GM23338 (cell line): ENCODE measurements at regions not wholly inside any gene's neighbourhood (a gene's known extent, or its start where the extent isn't known, plus 50 kb on each side); places are given as distances from the start of the nearest gene placed in this dataset.

Source experiments
- ATAC-seq: fragments of 200-7000 bp; cut with Tn5 transposase; 3 replicates; pipeline ENCODE4 v1.9.1; 2020
- DNase-seq: peaks from one replicate; pipeline ENCODE4 v3.0.0-alpha.2; 2015; ENCODE audit warnings: low spot score
- H2AFZ ChIP-seq: fragments of 200-600 bp; sonication (generic); 2 replicates; pipeline ENCODE4 v1.8.0; 2016; ENCODE audit warnings: antibody characterized with exemption, mild to moderate bottlenecking, moderate library complexity
- H3F3A ChIP-seq: fragments of 200-600 bp; sonication (generic); replicated peaks from 2 replicates; pipeline ENCODE4 v1.8.0; 2017; ENCODE audit warnings: antibody characterized with exemption, mixed run types, low read depth
- H3K27ac ChIP-seq: fragments of 200-600 bp; sonication (generic); 2 replicates; pipeline ENCODE4 v1.6.1; 2016; ENCODE audit warnings: low read depth
- H3K27me3 ChIP-seq: fragments of 200-600 bp; sonication (generic); 2 replicates; pipeline ENCODE4 v1.8.0; 2016; ENCODE audit warnings: mild to moderate bottlenecking, mixed run types, moderate library complexity; ENCODE audit not compliant: insufficient read depth
- H3K36me3 ChIP-seq: fragments of 200-600 bp; sonication (generic); 2 replicates; pipeline ENCODE4 v1.8.0; 2016; ENCODE audit warnings: mild to moderate bottlenecking; ENCODE audit not compliant: insufficient read depth
- H3K4me1 ChIP-seq: fragments of 200-600 bp; sonication (generic); 2 replicates; pipeline ENCODE4 v1.8.0; 2016; ENCODE audit warnings: mild to moderate bottlenecking, moderate library complexity; ENCODE audit not compliant: insufficient read depth
- H3K4me2 ChIP-seq: fragments of 200-600 bp; sonication (generic); 2 replicates; pipeline ENCODE4 v1.7.1; 2017; ENCODE audit warnings: mixed run types
- H3K4me3 ChIP-seq: fragments of 200-600 bp; sonication (generic); 2 replicates; pipeline ENCODE4 v1.6.1; 2016; ENCODE audit warnings: mixed run types
- H3K79me2 ChIP-seq: fragments of 200-600 bp; sonication (generic); replicated peaks from 2 replicates; pipeline ENCODE4 v1.8.0; 2017; ENCODE audit warnings: mild to moderate bottlenecking; ENCODE audit not compliant: insufficient read depth
- H3K9me2 ChIP-seq: fragments of 200-600 bp; sonication (generic); 2 replicates; pipeline ENCODE4 v1.8.0; 2017; ENCODE audit not compliant: insufficient read depth
- H4K20me1 ChIP-seq: fragments of 200-600 bp; sonication (generic); replicated peaks from 2 replicates; pipeline ENCODE4 v1.8.0; 2017; ENCODE audit warnings: mild to moderate bottlenecking; ENCODE audit not compliant: insufficient read depth
- H3K27ac Mint-ChIP-seq: 2 replicates; pipeline ENCODE4 v1.8.0; 2020; ENCODE audit warnings: inconsistent platforms, mild to moderate bottlenecking, moderate library complexity, mixed read lengths
- H3K27me3 Mint-ChIP-seq: 3 replicates; pipeline ENCODE4 v1.8.0; 2022; ENCODE audit warnings: low read depth, mild to moderate bottlenecking, moderate library complexity, mixed read lengths, inconsistent platforms; ENCODE audit not compliant: insufficient read depth, poor library complexity
- H3K36me3 Mint-ChIP-seq: 3 replicates; pipeline ENCODE4 v1.8.0; 2021; ENCODE audit warnings: low read depth, mild to moderate bottlenecking, inconsistent platforms, moderate library complexity, mixed read lengths
- H3K4me1 Mint-ChIP-seq: 3 replicates; pipeline ENCODE4 v1.8.0; 2020; ENCODE audit warnings: mild to moderate bottlenecking, inconsistent platforms, mixed read lengths
- H3K4me3 Mint-ChIP-seq: 3 replicates; pipeline ENCODE4 v1.8.0; 2021; ENCODE audit warnings: moderate library complexity, mild to moderate bottlenecking, inconsistent platforms, mixed read lengths
- H3K9me3 Mint-ChIP-seq: 3 replicates; pipeline ENCODE4 v1.8.0; 2020; ENCODE audit warnings: moderate library complexity, mild to moderate bottlenecking, inconsistent platforms, mixed read lengths
- CREB1 ChIP-seq: fragments of 250-450 bp; sonication (Bioruptor Pico); IDR thresholded peaks from 2 replicates; pipeline ENCODE4 v1.5.0; 2020; ENCODE audit warnings: low read depth, mild to moderate bottlenecking, moderate library complexity
- EZH2 ChIP-seq: fragments of 200-600 bp; sonication (generic); IDR thresholded peaks from one replicate; pipeline ENCODE4 v1.8.0; 2017; ENCODE audit warnings: antibody characterized with exemption, mild to moderate bottlenecking, low read depth; ENCODE audit not compliant: unreplicated experiment
- JUNB ChIP-seq: IDR thresholded peaks from one replicate; pipeline ENCODE4 v1.6.1; 2016; ENCODE audit warnings: antibody characterized with exemption; ENCODE audit not compliant: unreplicated experiment
- NANOG ChIP-seq: IDR thresholded peaks from 2 replicates; pipeline ENCODE4 v1.6.1; 2016; ENCODE audit warnings: antibody characterized with exemption, borderline replicate concordance
- ZNF114 ChIP-seq: fragments of 250-450 bp; sonication (Bioruptor Pico); IDR thresholded peaks from 2 replicates; pipeline ENCODE4 v1.5.0; 2020; ENCODE audit warnings: mild to moderate bottlenecking, moderate library complexity
- ZNF331 ChIP-seq: fragments of 250-450 bp; sonication (Bioruptor Pico); IDR thresholded peaks from 2 replicates; pipeline ENCODE4 v1.5.0; 2020; ENCODE audit warnings: low read depth, mild to moderate bottlenecking, moderate library complexity
- TF ChIP-seq, protein P1 (sequence below): IDR thresholded peaks from one replicate; pipeline ENCODE4 v1.6.1; 2018; ENCODE audit warnings: antibody characterized with exemption; ENCODE audit not compliant: unreplicated experiment
- TF ChIP-seq, protein P2 (sequence below), 2 experiments: fragments of 200-600 bp in 1 of 2; sonication (generic) in 1 of 2; conservative IDR thresholded peaks; 2 replicates each; pipeline versions ENCODE4 v1.5.1 to v1.6.1; 2016 to 2017; ENCODE audit warnings: antibody characterized with exemption in 2 of 2, low read depth in 2 of 2, mild to moderate bottlenecking in 2 of 2, moderate library complexity in 1 of 2
- TF ChIP-seq, protein P3 (sequence below): IDR thresholded peaks from 2 replicates; pipeline ENCODE4 v1.6.1; 2016; ENCODE audit warnings: antibody characterized with exemption

DNA sequence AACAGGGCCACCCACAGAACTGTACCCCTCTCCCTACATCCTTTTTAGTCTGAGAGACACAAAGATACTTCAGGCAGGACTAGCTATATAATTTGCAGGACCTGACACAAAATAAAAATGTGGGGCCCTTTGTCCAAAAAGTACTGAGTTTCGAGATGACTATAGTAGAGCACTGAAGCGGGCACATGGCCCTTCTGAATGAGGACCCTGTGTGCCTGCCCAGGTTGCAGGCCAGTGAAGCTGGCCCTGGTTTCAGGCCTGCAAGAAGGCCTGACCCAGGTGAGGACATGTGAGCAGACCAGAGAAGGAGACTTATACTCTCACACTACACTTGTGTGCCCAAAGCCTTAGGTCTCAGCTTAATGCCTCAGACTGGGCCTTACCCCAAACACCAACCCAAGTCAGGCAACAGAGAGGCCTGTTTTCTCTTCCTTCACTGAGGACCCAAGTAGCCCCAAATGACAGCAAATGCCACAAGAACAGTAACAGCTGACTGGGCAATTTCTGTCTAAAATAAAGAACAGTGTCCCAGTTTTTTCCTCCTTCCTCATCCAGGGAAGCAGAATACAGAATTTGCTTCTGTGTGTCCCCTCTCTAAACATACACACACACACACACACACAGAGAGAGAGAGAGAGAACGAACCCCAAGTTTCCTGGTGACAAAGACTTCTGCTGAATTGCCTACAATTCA lies 100.9 kb upstream of the ARHGEF3 start (continued):
- TF ChIP-seq ZNF114 (CRISPR knock-in tag), result no peak
- no peak for TF ChIP-seq EZH2
- no peak for TF ChIP-seq NANOG
- no peak for TF ChIP-seq CREB1 (CRISPR knock-in tag)

- Mint-ChIP-seq H3K36me3 (no peaks in the 10 kb centered on the region), H3K4me1 (no peaks in the 10 kb centered on the region), H3K4me3 (no peak overlapping the region), H3K27me3 (peaks cover under 1% of the 10 kb centered on the region), H3K27ac (no peak overlapping the region), H3K9me3 (no peaks in the 10 kb centered on the region)
- H3K79me2 ChIP-seq, result no peaks in the 10 kb centered on the region
- H3K27me3 ChIP-seq, result no peaks in the 10 kb centered on the region
- no peaks in the 10 kb centered on the region for H3K36me3 ChIP-seq
- H4K20me1 ChIP-seq, result no peaks in the 10 kb centered on the region
- no peak overlapping the region for H3K27ac ChIP-seq
- TF ChIP-seq CREB1 (CRISPR knock-in tag) (no peak), EZH2 (no peak), NANOG (no peak), JUNB (no peak), ZNF331 (CRISPR knock-in tag) (no peak)
- TF ChIP-seq, protein P1, sequence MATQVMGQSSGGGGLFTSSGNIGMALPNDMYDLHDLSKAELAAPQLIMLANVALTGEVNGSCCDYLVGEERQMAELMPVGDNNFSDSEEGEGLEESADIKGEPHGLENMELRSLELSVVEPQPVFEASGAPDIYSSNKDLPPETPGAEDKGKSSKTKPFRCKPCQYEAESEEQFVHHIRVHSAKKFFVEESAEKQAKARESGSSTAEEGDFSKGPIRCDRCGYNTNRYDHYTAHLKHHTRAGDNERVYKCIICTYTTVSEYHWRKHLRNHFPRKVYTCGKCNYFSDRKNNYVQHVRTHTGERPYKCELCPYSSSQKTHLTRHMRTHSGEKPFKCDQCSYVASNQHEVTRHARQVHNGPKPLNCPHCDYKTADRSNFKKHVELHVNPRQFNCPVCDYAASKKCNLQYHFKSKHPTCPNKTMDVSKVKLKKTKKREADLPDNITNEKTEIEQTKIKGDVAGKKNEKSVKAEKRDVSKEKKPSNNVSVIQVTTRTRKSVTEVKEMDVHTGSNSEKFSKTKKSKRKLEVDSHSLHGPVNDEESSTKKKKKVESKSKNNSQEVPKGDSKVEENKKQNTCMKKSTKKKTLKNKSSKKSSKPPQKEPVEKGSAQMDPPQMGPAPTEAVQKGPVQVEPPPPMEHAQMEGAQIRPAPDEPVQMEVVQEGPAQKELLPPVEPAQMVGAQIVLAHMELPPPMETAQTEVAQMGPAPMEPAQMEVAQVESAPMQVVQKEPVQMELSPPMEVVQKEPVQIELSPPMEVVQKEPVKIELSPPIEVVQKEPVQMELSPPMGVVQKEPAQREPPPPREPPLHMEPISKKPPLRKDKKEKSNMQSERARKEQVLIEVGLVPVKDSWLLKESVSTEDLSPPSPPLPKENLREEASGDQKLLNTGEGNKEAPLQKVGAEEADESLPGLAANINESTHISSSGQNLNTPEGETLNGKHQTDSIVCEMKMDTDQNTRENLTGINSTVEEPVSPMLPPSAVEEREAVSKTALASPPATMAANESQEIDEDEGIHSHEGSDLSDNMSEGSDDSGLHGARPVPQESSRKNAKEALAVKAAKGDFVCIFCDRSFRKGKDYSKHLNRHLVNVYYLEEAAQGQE, result no peak
- TF ChIP-seq, protein P2, sequence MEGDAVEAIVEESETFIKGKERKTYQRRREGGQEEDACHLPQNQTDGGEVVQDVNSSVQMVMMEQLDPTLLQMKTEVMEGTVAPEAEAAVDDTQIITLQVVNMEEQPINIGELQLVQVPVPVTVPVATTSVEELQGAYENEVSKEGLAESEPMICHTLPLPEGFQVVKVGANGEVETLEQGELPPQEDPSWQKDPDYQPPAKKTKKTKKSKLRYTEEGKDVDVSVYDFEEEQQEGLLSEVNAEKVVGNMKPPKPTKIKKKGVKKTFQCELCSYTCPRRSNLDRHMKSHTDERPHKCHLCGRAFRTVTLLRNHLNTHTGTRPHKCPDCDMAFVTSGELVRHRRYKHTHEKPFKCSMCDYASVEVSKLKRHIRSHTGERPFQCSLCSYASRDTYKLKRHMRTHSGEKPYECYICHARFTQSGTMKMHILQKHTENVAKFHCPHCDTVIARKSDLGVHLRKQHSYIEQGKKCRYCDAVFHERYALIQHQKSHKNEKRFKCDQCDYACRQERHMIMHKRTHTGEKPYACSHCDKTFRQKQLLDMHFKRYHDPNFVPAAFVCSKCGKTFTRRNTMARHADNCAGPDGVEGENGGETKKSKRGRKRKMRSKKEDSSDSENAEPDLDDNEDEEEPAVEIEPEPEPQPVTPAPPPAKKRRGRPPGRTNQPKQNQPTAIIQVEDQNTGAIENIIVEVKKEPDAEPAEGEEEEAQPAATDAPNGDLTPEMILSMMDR (conservative IDR thresholded peaks at IDR 0.05; ENCODE audit: low read depth in 2 of 2), result no peak
- TF ChIP-seq, protein P3, sequence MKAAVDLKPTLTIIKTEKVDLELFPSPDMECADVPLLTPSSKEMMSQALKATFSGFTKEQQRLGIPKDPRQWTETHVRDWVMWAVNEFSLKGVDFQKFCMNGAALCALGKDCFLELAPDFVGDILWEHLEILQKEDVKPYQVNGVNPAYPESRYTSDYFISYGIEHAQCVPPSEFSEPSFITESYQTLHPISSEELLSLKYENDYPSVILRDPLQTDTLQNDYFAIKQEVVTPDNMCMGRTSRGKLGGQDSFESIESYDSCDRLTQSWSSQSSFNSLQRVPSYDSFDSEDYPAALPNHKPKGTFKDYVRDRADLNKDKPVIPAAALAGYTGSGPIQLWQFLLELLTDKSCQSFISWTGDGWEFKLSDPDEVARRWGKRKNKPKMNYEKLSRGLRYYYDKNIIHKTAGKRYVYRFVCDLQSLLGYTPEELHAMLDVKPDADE, result no peak
- H3F3A ChIP-seq, result no peaks in the 10 kb centered on the region
- no peak overlapping the region for H3K4me2 ChIP-seq
- H3K9me2 ChIP-seq, result no peaks in the 10 kb centered on the region
- no peaks in the 10 kb centered on the region for H3K4me1 ChIP-seq
- H3K4me3 ChIP-seq, result no peak overlapping the region
- ATAC-seq (no peak), DNase-seq (no peak)
- no peak overlapping the region for H2AFZ ChIP-seq
Measured at GRCh38 chr3:56900801-56901200, 99.1 kb upstream of the ARHGEF3 start.
